GM12878 (cell line): ENCODE measurements at regions not wholly inside any gene's neighbourhood (a gene's known extent, or its start where the extent isn't known, plus 50 kb on each side); places are given as distances from the start of the nearest gene placed in this dataset.

ENCODE experiments used
- ATAC-seq: fragments of 200-7000 bp; cut with Tn5 transposase; 3 replicates; pipeline ENCODE4 v1.9.1; 2020; ENCODE audit warnings: mild to moderate bottlenecking, moderate library complexity
- BruUV-seq: library from RNA; stranded (reverse); fragments of 400-500 nt; replicated peaks from 2 replicates; lab custom pipeline; 2021; lab: Mats Ljungman, UMichigan
- CTCF ChIA-PET: fragments of 300-600 bp; sonication (Branson Sonifier 250); formaldehyde crosslinking; extraction: SDS; loops from one replicate; lab custom pipeline; 2021; ENCODE audit warnings: inconsistent platforms; lab: Yijun Ruan, JAX
- POLR2A ChIA-PET: fragments of 350-600 bp; formaldehyde crosslinking; extraction: SDS; loops from one replicate; lab custom pipeline; 2021; ENCODE audit warnings: inconsistent platforms; lab: Charles Lee
- RAD21 ChIA-PET: fragments of 300-600 bp; sonication (Branson Sonifier 250); formaldehyde crosslinking; loops from one replicate; lab custom pipeline; 2023; ENCODE audit warnings: antibody characterized with exemption; ENCODE audit not compliant: unreplicated experiment; lab: Charles Lee
- SMC1A ChIA-PET: fragments of 300-600 bp; sonication (Branson Sonifier 250); formaldehyde crosslinking; loops from one replicate; lab custom pipeline; 2023; ENCODE audit not compliant: unreplicated experiment, uncharacterized antibody; lab: Charles Lee
- DNase-seq: peaks from one replicate; pipeline ENCODE4 v3.0.0-alpha.2; 2011; ENCODE audit warnings: low read depth, low spot score
- FAIRE-seq: peaks from 3 replicates; lab custom pipeline; 2011; peaks lifted over from hg19 to GRCh38; lab: Jason Lieb, UNC
- H2AFZ ChIP-seq: 2 replicates; pipeline ENCODE4 v1.6.0; 2011; ENCODE audit warnings: low read depth, low read length, control low read depth; ENCODE audit not compliant: control insufficient read depth
- H3K27ac ChIP-seq: 2 replicates; pipeline ENCODE4 v1.5.1; 2011; ENCODE audit warnings: control low read depth; ENCODE audit not compliant: control insufficient read depth, insufficient read depth
- H3K27me3 ChIP-seq, 2 experiments: replicated peaks in 1 of 2; 2 replicates each; pipeline versions ENCODE4 v1.6.0 to v1.6.1; 2011; ENCODE audit warnings: low read length in 1 of 2; ENCODE audit not compliant: control insufficient read depth in 2 of 2, insufficient read depth in 2 of 2
- H3K36me3 ChIP-seq, 2 experiments: 2 replicates each; pipeline ENCODE4 v1.5.1; 2011; ENCODE audit warnings: low read length in 1 of 2; ENCODE audit not compliant: control insufficient read depth in 2 of 2, insufficient read depth in 2 of 2
- H3K4me1 ChIP-seq: 2 replicates; pipeline ENCODE4 v1.6.1; 2011; ENCODE audit warnings: mild to moderate bottlenecking, low read length, moderate library complexity, mixed read lengths; ENCODE audit not compliant: control insufficient read depth, insufficient read depth
- H3K4me2 ChIP-seq: 2 replicates; pipeline ENCODE4 v1.6.0; 2011; ENCODE audit warnings: control low read depth; ENCODE audit not compliant: control insufficient read depth, insufficient read depth
- H3K4me3 ChIP-seq: fragments of 200-600 bp; sonication (generic); 2 replicates; pipeline ENCODE4 v1.5.1; 2016
- H3K79me2 ChIP-seq: 2 replicates; pipeline ENCODE4 v1.6.0; 2011; ENCODE audit warnings: low read length; ENCODE audit not compliant: control insufficient read depth, insufficient read depth
- H3K9ac ChIP-seq: 2 replicates; pipeline ENCODE4 v1.8.0; 2011; ENCODE audit warnings: low read length, control low read depth, mixed read lengths; ENCODE audit not compliant: control insufficient read depth, insufficient read depth
- H3K9me3 ChIP-seq: replicated peaks from 3 replicates; pipeline ENCODE4 v1.5.1; 2011; ENCODE audit warnings: mild to moderate bottlenecking, low read length; ENCODE audit not compliant: control insufficient read depth, insufficient read depth
- H4K20me1 ChIP-seq: 2 replicates; pipeline ENCODE4 v1.6.0; 2011; ENCODE audit not compliant: control insufficient read depth, insufficient read depth
- CEBPB ChIP-seq, 2 experiments: fragments of 150-350 bp in 1 of 2; IDR thresholded peaks; 2 replicates each; pipeline ENCODE4 v1.6.1; 2012 to 2014; ENCODE audit warnings: low read depth in 2 of 2, low read length in 2 of 2, borderline replicate concordance in 1 of 2, inconsistent platforms in 1 of 2
- CHD2 ChIP-seq: IDR thresholded peaks from 2 replicates; pipeline ENCODE4 v1.6.1; 2011; ENCODE audit warnings: low read depth, low read length, improper control_type of control experiment, borderline replicate concordance
- IKZF2 ChIP-seq, 2 experiments: fragments of 450-650 bp; IDR thresholded peaks; 2 replicates each; pipeline ENCODE4 v1.6.1; 2017; ENCODE audit warnings: mild to moderate bottlenecking in 2 of 2, moderate library complexity in 2 of 2
- NFYB ChIP-seq: IDR thresholded peaks from 2 replicates; pipeline ENCODE4 v1.6.1; 2011; ENCODE audit warnings: low read depth, mild to moderate bottlenecking, low read length, improper control_type of control experiment, moderate library complexity; ENCODE audit not compliant: insufficient read depth
- RUNX3 ChIP-seq: IDR thresholded peaks from 2 replicates; pipeline ENCODE4 v1.6.1; 2012; ENCODE audit warnings: low read length, inconsistent platforms
- in situ Hi-C: fragments of 300-500 bp; cut with MboI; formaldehyde crosslinking; loops from 9 replicates; pipeline ENCODE4 v1.14.3; 2018; ENCODE audit warnings: mixed read lengths
- intact Hi-C: fragments of 100-400 bp; cut with micrococcal nuclease; formaldehyde crosslinking; loops from one replicate; pipeline ENCODE4 v1.14.2; 2022; ENCODE audit not compliant: unreplicated experiment
- TF ChIP-seq, protein P1 (sequence below): fragments of 450-650 bp; IDR thresholded peaks from 2 replicates; pipeline ENCODE4 v1.6.1; 2018; ENCODE audit warnings: borderline replicate concordance, mild to moderate bottlenecking; ENCODE audit not compliant: partially characterized antibody
- TF ChIP-seq, protein P2 (sequence below): IDR thresholded peaks from 2 replicates; pipeline ENCODE4 v1.6.1; 2011; ENCODE audit warnings: mild to moderate bottlenecking, low read depth, low read length, moderate library complexity; ENCODE audit not compliant: insufficient replicate concordance
- TF ChIP-seq, protein P3 (sequence below): fragments of 450-650 bp; IDR thresholded peaks from 2 replicates; pipeline ENCODE4 v1.6.1; 2016; ENCODE audit warnings: mild to moderate bottlenecking

DNA sequence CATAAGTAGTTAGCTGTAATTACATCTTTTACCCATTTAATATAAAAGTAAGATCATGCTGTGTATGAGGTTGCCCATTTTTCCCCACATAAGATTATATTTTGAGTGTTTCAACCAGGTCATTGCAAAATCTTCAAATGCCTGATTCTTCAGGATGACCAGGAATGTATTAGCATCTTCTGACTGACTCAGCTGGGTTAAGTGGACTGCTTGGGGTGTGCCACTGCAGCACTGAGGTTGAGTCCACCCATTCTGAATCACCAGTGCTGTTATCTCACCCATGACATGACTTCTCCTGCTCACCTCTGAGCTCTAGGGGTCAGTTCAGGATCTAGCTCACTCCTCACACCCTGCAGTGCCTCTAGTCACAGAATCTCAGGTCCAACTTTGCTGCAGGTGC, 576.7 kb upstream of the ZEB2 start:
- intact Hi-C loops (no loop called here), in situ Hi-C loops (no loop called here)
- TF ChIP-seq, protein P1, sequence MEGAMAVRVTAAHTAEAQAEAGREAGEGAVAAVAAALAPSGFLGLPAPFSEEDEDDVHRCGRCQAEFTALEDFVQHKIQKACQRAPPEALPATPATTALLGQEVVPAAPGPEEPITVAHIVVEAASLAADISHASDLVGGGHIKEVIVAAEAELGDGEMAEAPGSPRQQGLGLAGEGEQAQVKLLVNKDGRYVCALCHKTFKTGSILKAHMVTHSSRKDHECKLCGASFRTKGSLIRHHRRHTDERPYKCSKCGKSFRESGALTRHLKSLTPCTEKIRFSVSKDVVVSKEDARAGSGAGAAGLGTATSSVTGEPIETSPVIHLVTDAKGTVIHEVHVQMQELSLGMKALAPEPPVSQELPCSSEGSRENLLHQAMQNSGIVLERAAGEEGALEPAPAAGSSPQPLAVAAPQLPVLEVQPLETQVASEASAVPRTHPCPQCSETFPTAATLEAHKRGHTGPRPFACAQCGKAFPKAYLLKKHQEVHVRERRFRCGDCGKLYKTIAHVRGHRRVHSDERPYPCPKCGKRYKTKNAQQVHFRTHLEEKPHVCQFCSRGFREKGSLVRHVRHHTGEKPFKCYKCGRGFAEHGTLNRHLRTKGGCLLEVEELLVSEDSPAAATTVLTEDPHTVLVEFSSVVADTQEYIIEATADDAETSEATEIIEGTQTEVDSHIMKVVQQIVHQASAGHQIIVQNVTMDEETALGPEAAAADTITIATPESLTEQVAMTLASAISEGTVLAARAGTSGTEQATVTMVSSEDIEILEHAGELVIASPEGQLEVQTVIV = no peak
- TF ChIP-seq CHD2 = no peak
- TF ChIP-seq CEBPB (IDR thresholded peaks at IDR 0.05; ENCODE audit: borderline replicate concordance in 1 of 2, low read depth in 2 of 2, low read length in 2 of 2) = no peak
- TF ChIP-seq IKZF2 (IDR thresholded peaks at IDR 0.05) = no peak
- TF ChIP-seq, protein P2, sequence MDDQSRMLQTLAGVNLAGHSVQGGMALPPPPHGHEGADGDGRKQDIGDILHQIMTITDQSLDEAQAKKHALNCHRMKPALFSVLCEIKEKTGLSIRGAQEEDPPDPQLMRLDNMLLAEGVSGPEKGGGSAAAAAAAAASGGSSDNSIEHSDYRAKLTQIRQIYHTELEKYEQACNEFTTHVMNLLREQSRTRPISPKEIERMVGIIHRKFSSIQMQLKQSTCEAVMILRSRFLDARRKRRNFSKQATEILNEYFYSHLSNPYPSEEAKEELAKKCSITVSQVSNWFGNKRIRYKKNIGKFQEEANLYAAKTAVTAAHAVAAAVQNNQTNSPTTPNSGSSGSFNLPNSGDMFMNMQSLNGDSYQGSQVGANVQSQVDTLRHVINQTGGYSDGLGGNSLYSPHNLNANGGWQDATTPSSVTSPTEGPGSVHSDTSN = no peak
- TF ChIP-seq, protein P3, sequence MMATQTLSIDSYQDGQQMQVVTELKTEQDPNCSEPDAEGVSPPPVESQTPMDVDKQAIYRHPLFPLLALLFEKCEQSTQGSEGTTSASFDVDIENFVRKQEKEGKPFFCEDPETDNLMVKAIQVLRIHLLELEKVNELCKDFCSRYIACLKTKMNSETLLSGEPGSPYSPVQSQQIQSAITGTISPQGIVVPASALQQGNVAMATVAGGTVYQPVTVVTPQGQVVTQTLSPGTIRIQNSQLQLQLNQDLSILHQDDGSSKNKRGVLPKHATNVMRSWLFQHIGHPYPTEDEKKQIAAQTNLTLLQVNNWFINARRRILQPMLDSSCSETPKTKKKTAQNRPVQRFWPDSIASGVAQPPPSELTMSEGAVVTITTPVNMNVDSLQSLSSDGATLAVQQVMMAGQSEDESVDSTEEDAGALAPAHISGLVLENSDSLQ = no peak
- no peak for TF ChIP-seq NFYB
- TF ChIP-seq RUNX3 = no peak
- no peaks in the 10 kb centered on the region; a peak in 1 of 4 replicates for H3K27me3 ChIP-seq
- no peaks in the 10 kb centered on the region for H3K4me1 ChIP-seq
- CTCF ChIA-PET = no interaction called here
- no peak overlapping the region for H3K9ac ChIP-seq
- H3K36me3 ChIP-seq = no peaks in the 10 kb centered on the region
- no peak overlapping the region for H3K27ac ChIP-seq
- RAD21 ChIA-PET = no interaction called here
- no TSS peak for BruUV-seq
- ATAC-seq (no peak), DNase-seq (no peak), FAIRE-seq (no peak)
- H3K9me3 ChIP-seq = no peaks in the 10 kb centered on the region
- no peaks in the 10 kb centered on the region for H3K79me2 ChIP-seq
- H4K20me1 ChIP-seq = no peaks in the 10 kb centered on the region
- POLR2A ChIA-PET = no interaction called here
- H3K4me2 ChIP-seq = no peak overlapping the region
- SMC1A ChIA-PET = no interaction called here
- H2AFZ ChIP-seq = no peak overlapping the region
- H3K4me3 ChIP-seq = no peak overlapping the region
